Left kidney (tissue), 1 donor: ENCODE measurements at regions not wholly inside any gene's neighbourhood (a gene's known extent, or its start where the extent isn't known, plus 50 kb on each side); places are given as distances from the start of the nearest gene placed in this dataset.

Source experiments
- DNase-seq: peaks from one replicate; pipeline ENCODE4 v3.0.0-alpha.2; 2013

GRCh38 chrX:51437521-51437920 is 58.9 kb downstream of the NUDT11 start:
- DNase-seq, result no peak

- DNase-seq, result no peak
These were observed 61.3 kb downstream of the NUDT11 start for GRCh38 chrX:51435101-51435500.

- DNase-seq, result no peak
These were observed 74.3 kb downstream of the NUDT11 start for GRCh38 chrX:51421972-51422597.

GRCh38 chrX:51420610-51421009 is 75.8 kb downstream of the NUDT11 start:
- peak; percentile 25 for DNase-seq

- no peak for DNase-seq
These were observed 75.8 kb downstream of the NUDT10 start for GRCh38 chrX:51408462-51408861.

GRCh38 chrX:51407520-51408409 is 75.1 kb downstream of the NUDT10 start:
- no peak for DNase-seq

- DNase-seq, result no peak
These were observed 74.3 kb downstream of the NUDT10 start for GRCh38 chrX:51406688-51407519.

- DNase-seq, result no peak
These were observed 71.8 kb downstream of the NUDT10 start for GRCh38 chrX:51404445-51404844.

GRCh38 chrX:51395810-51396728 is 63.4 kb downstream of the NUDT10 start:
- peak; percentile 44 for DNase-seq

GRCh38 chrX:51395480-51395809 is 62.8 kb downstream of the NUDT10 start:
- DNase-seq, result no peak
